GM12872 (cell line): ENCODE measurements at regions not wholly inside any gene's neighbourhood (a gene's known extent, or its start where the extent isn't known, plus 50 kb on each side); places are given as distances from the start of the nearest gene placed in this dataset.
A peak's percentile ranks its signal among the peaks of the same experiment; 100 is the strongest.

Experiments used
- TF ChIP-seq, protein P1 (sequence below): IDR thresholded peaks from 3 replicates; pipeline ENCODE4 v1.5.1; 2011; ENCODE audit warnings: low read depth, mild to moderate bottlenecking, low read length, moderate library complexity; ENCODE audit not compliant: insufficient read depth

GRCh38 chr19:29121684-29122083 is 91.3 kb downstream of the UQCRFS1 start:
- TF ChIP-seq, protein P1, sequence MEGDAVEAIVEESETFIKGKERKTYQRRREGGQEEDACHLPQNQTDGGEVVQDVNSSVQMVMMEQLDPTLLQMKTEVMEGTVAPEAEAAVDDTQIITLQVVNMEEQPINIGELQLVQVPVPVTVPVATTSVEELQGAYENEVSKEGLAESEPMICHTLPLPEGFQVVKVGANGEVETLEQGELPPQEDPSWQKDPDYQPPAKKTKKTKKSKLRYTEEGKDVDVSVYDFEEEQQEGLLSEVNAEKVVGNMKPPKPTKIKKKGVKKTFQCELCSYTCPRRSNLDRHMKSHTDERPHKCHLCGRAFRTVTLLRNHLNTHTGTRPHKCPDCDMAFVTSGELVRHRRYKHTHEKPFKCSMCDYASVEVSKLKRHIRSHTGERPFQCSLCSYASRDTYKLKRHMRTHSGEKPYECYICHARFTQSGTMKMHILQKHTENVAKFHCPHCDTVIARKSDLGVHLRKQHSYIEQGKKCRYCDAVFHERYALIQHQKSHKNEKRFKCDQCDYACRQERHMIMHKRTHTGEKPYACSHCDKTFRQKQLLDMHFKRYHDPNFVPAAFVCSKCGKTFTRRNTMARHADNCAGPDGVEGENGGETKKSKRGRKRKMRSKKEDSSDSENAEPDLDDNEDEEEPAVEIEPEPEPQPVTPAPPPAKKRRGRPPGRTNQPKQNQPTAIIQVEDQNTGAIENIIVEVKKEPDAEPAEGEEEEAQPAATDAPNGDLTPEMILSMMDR: peak; percentile 25; the same call in 1 of the 3 replicates

GRCh38 chr19:29120466-29120865 is 92.5 kb downstream of the UQCRFS1 start:
- TF ChIP-seq, protein P1: no peak

DNA sequence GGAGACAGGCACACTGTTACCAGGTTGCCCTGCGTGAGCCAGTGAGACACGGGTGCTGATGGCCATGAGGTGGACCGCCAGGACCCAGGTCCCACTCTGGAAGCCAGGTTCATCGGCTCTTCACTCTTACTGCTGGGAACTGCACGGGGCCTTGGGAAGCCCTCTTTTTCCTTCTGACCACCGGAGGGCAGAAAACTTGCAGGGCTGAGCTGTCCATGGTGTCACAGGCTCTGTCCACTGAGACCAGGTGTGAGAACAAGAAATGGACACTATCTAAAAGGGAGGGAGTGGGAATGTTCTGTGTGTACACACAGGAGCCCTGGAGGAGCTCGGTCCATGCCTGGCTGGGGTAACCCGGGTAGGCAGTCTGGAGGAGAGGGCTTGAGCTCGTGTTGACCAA is 93.4 kb downstream of the UQCRFS1 start:
- TF ChIP-seq, protein P1: no peak

- TF ChIP-seq, protein P1: no peak
These were observed 94.6 kb downstream of the UQCRFS1 start for GRCh38 chr19:29118389-29118788.

GRCh38 chr19:29117926-29118325 is 95.0 kb downstream of the UQCRFS1 start:
- TF ChIP-seq, protein P1: no peak

GRCh38 chr19:29115181-29115580 is 97.8 kb downstream of the UQCRFS1 start:
- TF ChIP-seq, protein P1: no peak

- TF ChIP-seq, protein P1: no peak
These were observed 99.1 kb downstream of the UQCRFS1 start for GRCh38 chr19:29113838-29114237.

- TF ChIP-seq, protein P1: no peak
These were observed 101.4 kb downstream of the UQCRFS1 start for GRCh38 chr19:29111576-29111975.
